Fibroblast of mammary gland (primary cell): ENCODE measurements at regions not wholly inside any gene's neighbourhood (a gene's known extent, or its start where the extent isn't known, plus 50 kb on each side); places are given as distances from the start of the nearest gene placed in this dataset.

Experiments
- DNase-seq: peaks from one replicate; pipeline ENCODE4 v3.0.0-alpha.2; 2010; ENCODE audit warnings: low read depth
- H3K4me3 ChIP-seq: 2 replicates; pipeline ENCODE4 v1.5.1; 2011; ENCODE audit warnings: low read depth, mild to moderate bottlenecking, low read length, moderate library complexity; ENCODE audit not compliant: control insufficient read depth
- CTCF ChIP-seq: conservative IDR thresholded peaks from 2 replicates; pipeline ENCODE4 v1.5.1; 2011; ENCODE audit warnings: low read depth, low read length, inconsistent platforms; ENCODE audit not compliant: control insufficient read depth, insufficient read depth

DNA sequence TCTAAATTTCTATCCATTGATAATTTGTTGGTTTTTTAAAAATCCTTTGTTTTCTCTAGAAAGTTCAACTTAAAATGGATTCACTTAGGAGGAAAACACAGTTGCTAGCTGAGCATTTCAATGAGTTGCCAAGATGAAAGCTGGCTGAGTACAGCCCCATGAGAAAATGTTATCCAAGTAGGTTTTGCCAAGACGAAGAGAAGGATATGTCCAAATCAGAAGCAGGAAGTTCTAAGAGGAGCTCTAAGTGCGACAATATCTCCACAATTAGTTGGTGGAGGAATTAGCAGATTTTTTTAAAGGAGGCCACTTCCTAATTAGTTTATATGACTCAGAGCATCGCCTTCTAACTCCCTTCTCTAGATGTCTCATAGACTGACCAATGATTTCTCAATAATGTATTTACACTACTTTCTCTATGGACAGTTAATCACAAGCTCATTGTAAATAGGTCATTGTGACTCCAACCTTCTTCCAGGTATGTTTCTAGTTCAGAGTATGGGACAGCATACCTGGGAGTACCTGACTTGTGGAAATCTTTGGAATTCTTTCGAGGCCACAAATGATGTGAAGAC lies 873.3 kb upstream of the SOX9 start:
- no peak overlapping the region for H3K4me3 ChIP-seq
- TF ChIP-seq CTCF: no peak
- no peak for DNase-seq

- TF ChIP-seq CTCF: no peak
- H3K4me3 ChIP-seq: no peak overlapping the region
- DNase-seq: peak; percentile 31
Measured at GRCh38 chr17:71251276-71251675, 869.5 kb upstream of the SOX9 start.

DNA sequence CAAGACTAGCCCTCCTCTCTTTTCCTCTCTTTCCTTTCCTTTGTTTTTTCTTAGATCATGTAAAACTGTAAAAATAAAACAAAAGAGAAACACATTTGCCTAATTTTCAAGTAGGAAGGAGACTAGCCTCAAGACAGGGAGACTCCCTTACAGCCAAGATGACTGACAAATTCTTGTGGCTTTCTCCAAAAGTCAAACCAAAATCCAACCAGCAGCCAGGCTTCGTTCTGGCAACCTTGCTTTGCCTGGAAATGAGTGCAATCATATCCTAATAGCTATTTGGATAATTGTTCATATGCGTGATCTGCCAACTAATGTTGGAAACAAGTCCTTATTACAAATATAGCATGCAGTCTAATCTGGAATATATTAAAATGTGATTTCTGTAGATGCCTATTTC lies 868.9 kb upstream of the SOX9 start:
- no peak overlapping the region for H3K4me3 ChIP-seq
- peak; percentile 49 for DNase-seq
- TF ChIP-seq CTCF: no peak

- no peak for TF ChIP-seq CTCF
- no peak overlapping the region for H3K4me3 ChIP-seq
- no peak for DNase-seq
Measured at GRCh38 chr17:71252436-71252835, 868.4 kb upstream of the SOX9 start.

DNA sequence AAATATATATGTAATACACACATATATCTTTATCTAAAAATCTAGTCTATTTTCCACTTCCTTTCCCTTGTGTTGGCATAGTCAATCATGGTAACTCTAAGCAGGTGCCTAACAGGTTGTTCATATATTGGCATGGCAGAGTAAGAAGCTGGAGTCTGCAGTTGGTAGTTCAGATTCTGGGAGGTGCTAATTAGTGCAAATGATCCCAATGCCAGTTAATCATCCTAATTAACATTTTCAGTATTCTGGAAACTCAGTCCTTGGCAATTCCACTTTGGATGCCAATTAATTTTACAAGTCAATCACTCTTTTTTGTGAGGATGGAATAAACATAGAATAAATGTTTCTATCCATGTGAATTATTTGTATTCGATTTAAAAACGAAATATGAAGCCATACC lies 863.7 kb upstream of the SOX9 start:
- TF ChIP-seq CTCF: no peak
- no peak for DNase-seq
- no peak overlapping the region for H3K4me3 ChIP-seq

- peak; percentile 7 for DNase-seq
- TF ChIP-seq CTCF: no peak
- H3K4me3 ChIP-seq: no peak overlapping the region
Measured at GRCh38 chr17:71260366-71260940, 860.4 kb upstream of the SOX9 start.

- no peak for TF ChIP-seq CTCF
- no peak for DNase-seq
- no peak overlapping the region for H3K4me3 ChIP-seq
Measured at GRCh38 chr17:71262586-71262985, 858.2 kb upstream of the SOX9 start.
